Anterior cingulate cortex (tissue), 58 donors: ENCODE measurements at regions not wholly inside any gene's neighbourhood (a gene's known extent, or its start where the extent isn't known, plus 50 kb on each side); places are given as distances from the start of the nearest gene placed in this dataset.

Source experiments
- DNase-seq, 58 donors: peaks; one replicate each; lab custom pipeline; 2025; lab: John Stamatoyannopoulos, UW

DNA sequence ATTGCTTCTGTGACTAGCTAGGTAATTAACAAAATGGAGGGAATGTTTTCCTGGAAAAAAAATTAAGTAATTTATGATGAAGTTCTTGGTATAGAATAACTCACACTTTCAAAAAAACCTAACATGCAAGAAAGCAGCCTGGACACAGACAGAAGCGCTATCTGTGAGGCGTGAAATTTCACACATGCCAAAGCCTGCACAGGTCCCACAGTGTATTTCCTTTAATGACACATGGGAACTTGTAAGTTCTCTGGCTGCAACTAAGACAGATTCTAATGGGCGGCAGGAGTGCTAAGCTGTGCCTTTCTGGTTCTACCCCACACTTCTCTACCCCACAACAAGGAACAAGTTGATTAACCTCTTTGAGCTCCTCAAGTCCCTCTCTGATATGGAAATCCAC lies 84.9 kb upstream of the NEO1 start:
- no peak for DNase-seq

DNA sequence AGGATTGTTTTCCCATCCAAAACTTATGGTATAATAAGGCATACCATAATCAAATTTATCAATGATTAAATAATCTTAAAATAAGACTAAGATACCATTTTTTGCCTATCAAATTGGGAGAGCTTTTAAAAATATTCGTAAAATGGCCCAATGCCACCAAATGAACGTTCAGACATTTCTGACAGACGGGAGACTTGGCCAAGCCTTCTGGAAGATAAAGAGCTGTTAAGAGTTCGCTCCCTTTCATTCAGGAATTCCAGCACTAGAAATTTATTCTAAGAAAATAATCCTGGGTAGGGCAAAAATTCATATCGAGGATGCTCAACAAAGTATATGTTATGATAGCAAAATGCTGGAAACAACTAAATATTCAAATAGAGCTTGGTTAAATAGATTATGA lies 85.6 kb upstream of the NEO1 start:
- DNase-seq = no peak

DNA sequence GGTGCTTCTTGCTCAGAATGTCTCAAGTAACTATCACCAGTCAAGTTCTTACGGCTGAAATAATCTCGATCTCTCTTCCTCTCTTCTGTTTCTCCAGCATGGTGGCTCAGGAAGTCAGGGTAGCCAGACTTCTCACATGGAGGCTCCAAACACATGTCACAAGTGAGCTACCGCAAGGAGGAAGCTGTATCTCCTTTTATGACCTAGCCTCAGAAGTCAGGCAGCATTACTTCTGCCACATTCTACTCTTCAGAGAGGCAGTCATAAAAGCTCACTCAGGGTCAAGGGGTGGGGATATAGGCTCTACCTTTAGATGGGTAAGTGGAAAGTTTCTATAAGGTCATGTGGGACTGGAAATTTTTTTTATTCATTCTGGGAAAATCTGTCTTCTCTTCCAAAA lies 86.6 kb upstream of the NEO1 start:
- no peak for DNase-seq

DNA sequence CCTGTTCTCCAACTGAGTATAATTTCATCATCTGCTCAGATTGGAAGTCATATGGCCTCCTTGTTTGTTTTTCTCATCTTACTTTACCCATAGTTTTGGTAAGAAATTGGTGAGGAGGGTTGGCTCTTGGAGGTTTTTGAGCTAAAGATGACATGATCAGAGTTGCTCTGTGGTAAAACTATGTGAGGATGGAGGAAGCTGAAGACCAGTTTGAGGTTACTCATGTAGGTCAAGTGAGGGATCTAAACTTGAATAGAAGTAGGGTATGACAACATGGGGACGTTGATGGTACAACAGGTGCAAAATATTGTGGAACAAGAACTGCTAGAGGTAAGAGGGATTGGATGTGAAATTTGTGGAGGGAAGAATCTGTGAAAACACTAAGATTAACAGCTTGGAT lies 87.7 kb upstream of the NEO1 start:
- no peak for DNase-seq

DNA sequence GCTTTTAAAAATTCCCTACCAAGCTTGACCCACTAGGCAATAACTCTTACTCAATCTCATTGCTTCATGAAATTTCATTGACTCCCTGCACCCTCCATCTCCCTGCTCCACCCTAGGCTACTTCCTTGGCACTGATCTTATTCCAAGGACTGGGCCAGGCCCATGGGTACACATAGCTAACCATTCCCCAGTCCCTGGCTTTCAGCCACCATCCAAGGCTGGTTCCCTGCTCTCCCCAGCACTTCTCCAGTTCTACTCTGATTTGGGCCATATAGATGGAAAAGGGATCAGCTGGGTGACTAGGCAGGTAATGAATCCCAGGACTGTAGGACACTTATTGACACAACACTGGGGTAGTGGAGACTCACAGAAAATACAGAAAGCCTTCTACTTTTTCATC lies 88.1 kb upstream of the NEO1 start:
- DNase-seq = no peak

DNA sequence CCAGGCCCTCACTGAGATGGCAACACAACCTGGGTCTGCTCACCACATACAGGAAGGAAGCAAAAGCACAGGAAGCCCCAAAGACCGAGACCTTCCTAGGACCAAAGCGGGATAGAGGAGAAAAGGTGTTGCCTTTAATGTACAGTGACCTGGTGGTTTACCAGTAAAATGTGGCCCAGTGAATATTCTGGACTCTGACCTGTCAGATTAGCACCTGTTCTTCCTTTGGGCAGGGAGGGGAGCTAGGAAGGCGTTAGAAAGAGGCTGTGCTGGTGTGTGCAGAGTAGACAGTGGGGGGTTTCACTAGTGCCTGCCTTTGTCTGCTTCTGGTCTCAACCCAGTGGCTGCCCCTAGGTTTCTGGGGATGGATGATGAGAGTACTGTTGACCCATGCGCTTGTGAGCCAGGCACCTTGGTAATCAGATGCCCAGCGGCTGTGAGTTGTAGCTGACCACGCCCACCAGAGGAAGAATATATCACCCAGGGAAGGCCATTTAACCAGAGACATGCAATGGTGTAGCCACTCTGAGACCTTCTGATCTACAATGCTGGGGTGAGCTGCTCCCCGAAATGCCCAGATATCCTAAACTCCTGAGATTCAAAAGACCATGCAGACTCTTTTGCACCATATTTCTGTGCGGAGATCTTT lies 90.1 kb upstream of the NEO1 start:
- no peak for DNase-seq

DNA sequence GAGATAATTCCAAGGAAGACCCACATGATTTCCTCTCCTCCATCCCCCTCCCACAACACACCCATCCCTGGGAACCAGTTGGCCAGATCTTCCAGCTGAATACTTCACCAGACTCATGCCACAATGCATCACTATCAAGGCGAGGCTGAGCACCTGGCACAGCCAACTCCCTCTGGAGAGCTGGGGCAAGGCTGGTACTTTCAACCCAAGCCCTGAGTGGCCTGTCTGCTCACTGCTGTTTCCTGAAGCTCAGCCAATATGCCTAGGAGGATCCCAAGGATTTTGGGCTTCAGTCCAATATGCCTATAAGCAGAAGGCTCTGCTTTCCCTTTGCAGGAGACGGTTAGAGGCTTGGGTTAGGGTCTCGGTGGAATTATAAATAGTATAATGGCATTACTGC lies 90.9 kb upstream of the NEO1 start:
- DNase-seq = no peak

DNA sequence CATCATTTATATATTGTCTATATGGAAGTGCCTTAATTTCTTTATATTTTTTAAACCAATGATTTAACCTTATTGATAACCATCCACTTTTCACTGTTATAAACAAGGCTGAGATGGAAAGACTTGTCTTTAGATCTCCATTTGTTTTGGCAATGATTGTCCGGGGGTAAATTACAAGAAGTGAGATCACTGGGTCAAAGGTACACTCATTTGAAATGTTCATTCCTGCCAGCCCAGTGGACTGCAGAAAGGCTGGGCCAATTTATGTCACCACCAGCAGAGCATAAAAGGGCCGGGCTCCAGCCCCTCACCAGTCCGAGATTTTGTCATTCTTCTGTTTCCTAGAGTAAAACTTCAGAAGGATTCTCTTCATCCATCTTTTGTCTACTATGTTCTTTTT lies 93.6 kb upstream of the NEO1 start:
- no peak for DNase-seq

DNA sequence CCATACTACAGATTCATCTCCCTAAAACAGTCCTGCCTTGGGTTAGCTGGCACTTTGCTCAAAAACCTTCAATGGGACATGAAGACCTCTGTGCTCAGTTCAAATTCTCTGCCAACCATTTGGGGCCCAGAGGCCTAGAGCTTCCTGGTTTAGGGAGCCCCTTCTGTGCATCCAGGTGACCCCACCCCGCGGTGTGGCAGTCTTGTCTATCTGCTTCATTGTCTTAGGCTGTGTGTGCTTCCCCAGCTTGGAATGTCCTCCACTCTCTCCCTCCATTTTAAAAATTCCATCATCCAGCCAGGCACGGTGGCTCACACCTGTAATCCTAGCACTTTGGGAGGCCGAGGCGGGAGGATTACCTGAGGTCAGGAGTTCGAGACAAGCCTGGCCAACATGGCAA lies 99.0 kb upstream of the NEO1 start:
- no peak for DNase-seq

DNA sequence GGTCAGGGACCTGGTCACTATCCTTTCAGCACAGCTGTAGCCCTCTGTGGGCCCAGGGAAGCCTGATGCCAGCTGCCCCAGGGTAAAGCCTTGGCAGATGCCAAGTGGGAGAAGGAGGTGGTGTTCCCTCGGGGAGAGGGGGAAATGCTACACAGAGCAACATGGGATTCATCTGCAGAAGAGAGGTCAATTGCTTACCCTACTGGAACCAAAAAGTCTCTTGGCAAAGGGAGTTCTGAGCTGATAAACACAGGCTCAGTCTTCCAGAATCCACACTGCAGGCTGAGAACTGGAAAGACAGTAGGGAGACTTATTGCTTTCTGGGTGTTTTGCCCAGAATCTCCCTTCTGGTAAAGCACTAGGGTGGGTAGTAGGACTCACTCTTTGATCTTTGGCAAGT lies 100.1 kb upstream of the NEO1 start:
- DNase-seq = no peak

DNA sequence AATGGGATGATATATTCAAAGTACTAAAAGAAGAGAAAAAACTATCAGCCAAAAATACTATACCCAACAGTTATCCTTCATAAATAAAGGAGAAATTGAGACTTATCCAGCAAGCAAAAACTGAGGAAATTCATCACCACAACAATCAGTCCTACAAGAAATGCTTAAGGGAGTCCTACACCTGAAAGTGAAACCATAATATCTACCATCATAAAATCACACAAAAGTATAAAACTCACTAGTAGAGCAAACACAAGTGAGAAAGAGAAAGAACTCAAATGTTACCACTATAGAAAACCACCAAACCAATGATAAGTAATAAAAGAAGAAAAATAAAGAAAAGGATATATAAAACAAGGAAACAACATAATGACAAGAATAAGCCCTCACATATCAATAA lies 103.6 kb upstream of the NEO1 start:
- DNase-seq = no peak

DNA sequence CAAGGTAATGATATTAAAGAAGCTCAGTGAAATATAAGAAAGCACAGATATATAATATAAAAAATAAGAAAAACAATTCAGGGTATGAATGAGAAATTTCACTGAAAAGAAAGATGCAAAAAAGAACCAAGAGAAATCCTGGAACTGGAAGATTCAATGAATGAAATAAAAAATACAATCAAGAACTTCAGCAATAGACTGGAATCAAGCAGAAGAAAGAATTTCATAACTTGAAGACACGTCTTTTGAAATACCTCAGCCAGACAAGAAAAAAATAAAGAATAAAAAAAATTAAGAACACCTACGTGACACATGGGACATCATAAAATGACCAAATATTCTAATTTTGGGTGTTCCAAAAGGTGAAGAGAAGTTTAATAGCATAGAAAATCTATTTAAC lies 104.6 kb upstream of the NEO1 start:
- DNase-seq = no peak

DNA sequence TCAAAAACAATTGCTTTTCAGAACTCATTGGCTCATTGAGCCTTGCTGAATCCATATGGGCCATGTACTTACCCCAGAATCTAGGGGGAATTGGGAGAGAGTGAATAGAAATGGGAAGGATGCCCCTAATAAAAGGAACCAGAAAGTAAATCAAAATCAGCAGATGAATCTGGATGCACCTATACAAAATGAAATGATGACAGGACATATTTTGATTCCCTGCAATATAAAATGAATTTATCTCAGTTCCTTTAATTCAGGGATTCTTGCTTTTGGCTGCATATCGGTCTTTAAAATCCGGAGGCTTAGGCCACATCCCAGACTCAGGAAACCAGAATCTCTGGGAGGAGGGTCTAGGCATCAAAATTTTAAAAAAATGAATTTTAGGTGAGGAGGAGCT lies 107.7 kb upstream of the NEO1 start:
- no peak for DNase-seq

DNA sequence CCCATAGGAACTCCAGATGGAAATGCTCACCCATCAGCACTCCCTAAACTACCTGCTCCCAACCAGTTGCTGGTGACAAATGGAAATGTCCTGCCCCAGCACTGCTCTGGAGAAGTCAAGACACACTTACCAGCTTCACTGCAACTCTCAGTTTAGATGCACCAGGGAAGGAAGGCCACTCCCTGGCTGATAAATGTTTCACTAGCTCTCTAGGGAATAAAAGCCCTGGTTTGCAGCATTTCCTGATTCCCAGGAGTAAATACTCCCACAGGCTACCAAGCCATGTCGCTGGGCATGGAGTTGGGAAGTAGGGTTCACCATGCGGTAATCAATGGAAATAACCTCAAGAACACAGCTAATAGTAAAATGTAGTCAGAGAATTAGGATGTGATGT lies 112.0 kb upstream of the NEO1 start:
- no peak for DNase-seq

DNA sequence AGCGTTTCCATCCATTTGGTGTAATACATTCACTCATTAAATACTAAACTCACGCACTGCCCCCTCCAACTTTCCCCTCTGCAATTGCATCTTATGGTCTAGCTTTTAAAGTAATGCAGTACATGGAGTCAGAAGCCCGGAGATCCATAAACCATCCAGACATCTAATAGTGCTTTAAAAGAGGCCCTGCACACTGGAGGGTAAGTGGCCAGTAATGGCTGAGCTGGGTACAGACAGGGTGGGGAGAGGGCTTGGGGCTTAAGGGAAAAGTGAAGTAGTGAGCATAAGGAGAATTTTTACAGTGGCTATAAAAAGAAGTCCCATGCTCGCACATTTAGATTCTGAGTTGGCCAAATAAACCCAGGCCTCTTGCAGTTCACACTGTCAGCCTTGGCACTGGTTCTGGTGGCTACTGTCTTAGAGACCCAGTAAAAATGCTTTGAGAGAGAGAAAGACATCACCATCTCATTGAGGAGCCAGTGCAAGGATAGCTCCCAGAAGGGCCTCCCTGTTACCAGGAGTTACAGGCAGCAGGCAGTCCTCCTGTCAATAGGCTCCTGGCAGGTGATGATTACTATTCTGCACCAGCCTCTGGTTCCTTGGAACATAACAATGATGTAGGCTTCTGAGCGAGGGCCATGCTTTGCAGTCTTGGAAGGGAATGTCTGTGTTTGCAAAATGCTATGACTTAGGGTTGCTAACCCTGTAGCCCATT lies 112.6 kb upstream of the NEO1 start:
- peak in 26 of 58 donors; percentile 1 to 36 (median 16) for DNase-seq

DNA sequence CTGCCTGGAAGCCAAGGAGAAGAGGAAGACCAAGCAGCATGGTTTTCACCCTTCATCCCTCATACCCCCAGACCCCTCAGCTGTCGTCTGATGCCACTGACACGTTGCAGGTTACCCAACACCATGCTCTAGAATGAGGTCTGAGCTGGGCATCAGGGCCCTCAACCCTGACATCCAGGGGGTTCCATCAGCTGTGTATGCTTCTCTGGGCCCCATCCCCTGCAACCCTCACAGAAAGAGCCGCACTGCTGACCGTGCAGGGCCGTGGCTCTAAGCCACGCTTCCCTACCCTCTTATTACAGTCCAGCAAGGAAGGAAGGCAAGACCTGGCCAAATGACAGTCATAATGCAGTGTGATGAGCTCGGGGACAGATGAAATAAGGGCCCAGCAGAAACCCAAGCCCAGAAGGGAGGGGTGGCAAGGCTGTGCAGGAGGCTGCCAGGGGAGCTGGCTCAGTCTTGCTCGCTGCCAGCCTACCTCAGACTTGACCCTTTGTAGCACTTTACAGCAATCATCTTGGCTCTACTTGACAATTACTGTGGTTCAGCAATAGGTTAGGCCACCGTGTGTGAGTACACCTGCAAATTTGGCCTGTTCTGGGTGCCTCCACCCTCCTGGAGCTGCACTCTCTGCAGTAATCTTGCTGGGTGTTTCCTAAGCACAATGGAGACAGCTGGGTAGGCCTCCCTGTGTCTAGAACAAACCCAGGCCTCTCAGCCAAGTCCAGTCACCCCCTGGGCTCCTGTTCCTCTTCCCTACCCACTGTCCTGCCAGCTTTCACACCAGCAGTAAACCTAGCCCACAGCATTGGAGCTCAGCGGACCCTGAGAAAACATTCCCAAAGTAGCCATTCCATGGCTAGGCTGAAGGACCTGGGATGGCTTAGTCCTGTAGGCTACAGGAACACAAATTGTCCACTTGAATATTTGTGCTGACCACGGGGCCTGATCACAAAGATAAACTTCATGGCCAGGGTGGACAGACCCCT lies 115.3 kb upstream of the NEO1 start:
- no peak for DNase-seq

DNA sequence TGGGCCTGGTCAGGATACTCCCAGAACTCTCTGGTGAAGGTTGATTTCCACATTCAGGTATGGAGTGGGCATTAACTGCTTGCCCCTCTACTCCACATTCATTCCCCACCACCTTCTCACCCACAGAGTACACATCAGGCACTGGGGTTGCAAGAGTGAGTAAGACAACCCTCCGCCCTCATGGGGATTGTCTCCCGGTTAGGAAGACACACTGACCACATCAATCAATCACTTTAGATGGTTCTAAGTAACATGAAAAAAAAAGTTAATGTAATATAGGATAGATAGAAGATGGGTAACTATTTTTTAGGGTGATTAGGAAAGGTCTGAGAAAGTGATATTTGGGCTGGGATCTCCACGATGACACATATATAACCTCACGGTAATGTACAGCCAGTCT lies 116.0 kb upstream of the NEO1 start:
- no peak for DNase-seq

DNA sequence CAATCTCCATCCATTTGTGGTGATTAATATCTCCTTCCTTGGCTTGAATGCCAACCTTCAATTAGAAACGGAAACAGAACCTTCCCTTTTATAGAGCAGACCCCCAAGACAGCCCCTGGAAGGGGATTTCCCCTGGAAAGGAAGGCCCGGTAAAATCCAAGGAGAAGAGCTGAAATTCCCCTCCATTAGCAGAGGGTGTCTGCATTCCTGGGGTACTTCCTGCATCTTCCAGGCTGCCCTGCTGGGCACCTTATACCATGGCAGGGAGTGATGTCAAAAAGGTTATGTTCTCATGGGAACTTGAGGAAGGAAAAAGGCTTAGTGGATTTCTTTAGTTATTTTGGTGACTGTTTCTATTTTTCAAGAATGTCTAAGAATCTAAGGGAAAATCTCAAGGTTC lies 116.7 kb upstream of the NEO1 start:
- DNase-seq = no peak

DNA sequence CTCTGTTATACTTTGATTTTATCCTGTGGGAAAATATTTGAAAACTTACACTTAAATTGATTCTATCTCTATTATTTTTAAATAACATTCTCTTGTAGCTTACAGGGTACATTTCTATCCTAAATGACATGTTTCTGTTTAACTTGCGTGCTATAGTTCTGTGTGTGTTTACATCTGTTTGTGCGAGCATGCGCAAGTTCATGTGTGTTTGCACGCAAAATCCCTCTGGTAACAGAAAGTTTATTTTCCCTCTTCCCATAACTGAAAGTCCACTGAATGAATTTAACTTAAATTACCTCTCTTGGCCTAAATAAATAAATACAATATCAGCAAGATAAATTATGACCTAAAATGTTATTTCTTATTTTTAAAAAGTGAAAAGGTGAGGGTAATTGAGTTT lies 117.3 kb upstream of the NEO1 start:
- DNase-seq = no peak

DNA sequence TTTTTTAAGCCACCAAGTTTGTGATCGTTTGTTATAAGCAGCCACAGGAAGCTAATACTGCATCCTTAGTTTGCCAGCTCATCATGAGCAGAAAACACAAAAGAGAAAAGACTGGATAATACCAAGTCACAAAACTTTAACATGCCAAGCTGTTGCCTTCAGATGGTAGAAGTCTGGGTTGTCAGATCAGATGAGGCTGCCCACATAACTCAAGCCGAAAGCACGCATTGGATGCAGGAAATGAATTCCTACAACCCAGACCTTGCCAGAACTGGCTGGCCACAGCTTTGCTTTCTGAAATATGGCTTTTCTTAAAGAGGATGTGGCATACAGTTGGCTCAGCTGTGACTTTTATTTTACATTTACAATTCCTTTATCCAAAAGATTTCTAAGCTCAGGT lies 118.3 kb upstream of the NEO1 start:
- DNase-seq = no peak

DNA sequence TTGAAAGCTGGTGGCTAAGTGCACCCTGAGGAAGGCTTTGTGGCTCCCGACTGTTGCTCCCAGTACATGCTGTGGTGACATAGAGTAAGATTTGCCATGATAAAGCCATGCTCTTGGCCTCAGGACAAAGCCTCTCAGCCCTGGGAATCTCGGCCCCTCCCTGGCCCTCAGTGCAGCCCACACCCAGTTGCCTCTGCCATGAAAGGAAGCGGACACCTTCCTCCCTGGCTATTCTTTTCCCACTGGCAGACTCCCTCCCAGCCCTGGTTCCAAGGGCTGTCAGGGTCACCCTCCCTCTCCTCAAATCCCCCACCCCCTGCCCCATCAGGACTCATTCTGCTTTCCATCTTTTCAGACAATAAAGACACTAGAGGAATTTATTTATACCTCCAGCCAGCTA lies 119.8 kb upstream of the NEO1 start:
- DNase-seq = no peak

DNA sequence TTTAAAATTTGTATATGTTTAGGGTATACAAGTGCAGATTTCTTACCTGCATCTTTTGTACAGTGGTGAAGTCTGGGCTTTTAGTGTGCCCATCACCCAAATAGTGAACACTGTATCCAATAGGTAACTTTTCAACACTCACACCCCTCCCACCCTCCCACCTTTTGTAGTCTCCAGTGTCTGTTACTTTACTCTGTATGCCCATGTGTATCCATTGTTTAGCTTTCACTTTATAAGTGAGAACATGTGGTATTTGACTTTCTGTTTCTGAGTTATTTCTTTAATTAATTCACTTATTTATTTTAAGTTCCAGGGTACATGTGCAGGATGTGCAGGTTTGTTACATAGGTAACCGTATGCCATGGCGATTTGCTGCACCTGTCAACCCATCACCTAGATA lies 124.8 kb upstream of the NEO1 start:
- DNase-seq = no peak
